WTC11 (cell line): ENCODE measurements at regions not wholly inside any gene's neighbourhood (a gene's known extent, or its start where the extent isn't known, plus 50 kb on each side); places are given as distances from the start of the nearest gene placed in this dataset.

ENCODE experiments used
- FOXJ3 ChIP-seq: sonication (generic); formaldehyde crosslinking; IDR thresholded peaks from 2 replicates; pipeline ENCODE4 v1.9.0; 2021; ENCODE audit warnings: missing genetic modification reagents, mild to moderate bottlenecking, borderline replicate concordance
- FOXK1 ChIP-seq: sonication (generic); formaldehyde crosslinking; IDR thresholded peaks from 2 replicates; pipeline ENCODE4 v1.8.0; 2022; ENCODE audit warnings: mild to moderate bottlenecking, moderate library complexity, missing genetic modification reagents
- JAZF1 ChIP-seq: fragments of 250-450 bp; sonication (Bioruptor Pico); IDR thresholded peaks from 2 replicates; pipeline ENCODE4 v1.9.0; 2021; ENCODE audit warnings: moderate library complexity, mild to moderate bottlenecking, inconsistent platforms
- NFYB ChIP-seq: sonication (generic); formaldehyde crosslinking; conservative IDR thresholded peaks from 2 replicates; pipeline ENCODE4 v1.8.0; 2022; ENCODE audit warnings: low read depth, missing genetic modification reagents
- NR3C1 ChIP-seq: sonication (generic); formaldehyde crosslinking; conservative IDR thresholded peaks from 2 replicates; pipeline ENCODE4 v1.8.1; 2023; ENCODE audit warnings: low read depth, mild to moderate bottlenecking, missing genetic modification reagents
- SP1 ChIP-seq: sonication (generic); formaldehyde crosslinking; conservative IDR thresholded peaks from 2 replicates; pipeline ENCODE4 v1.8.1; 2022; ENCODE audit warnings: missing genetic modification reagents
- ZNF232 ChIP-seq: sonication (generic); formaldehyde crosslinking; IDR thresholded peaks from 2 replicates; pipeline ENCODE4 v1.8.0; 2022; ENCODE audit warnings: mild to moderate bottlenecking, missing genetic modification reagents
- TF ChIP-seq, protein P1 (sequence below): fragments of 200-600 bp; IDR thresholded peaks from 2 replicates; pipeline ENCODE4 v1.8.0; 2022; ENCODE audit warnings: antibody characterized with exemption
- TF ChIP-seq, protein P2 (sequence below): sonication (generic); formaldehyde crosslinking; conservative IDR thresholded peaks from 2 replicates; pipeline ENCODE4 v1.8.1; 2022; ENCODE audit warnings: mild to moderate bottlenecking, missing genetic modification reagents
- TF ChIP-seq, protein P3 (sequence below): sonication (generic); formaldehyde crosslinking; IDR thresholded peaks from 2 replicates; pipeline ENCODE4 v1.8.1; 2022; ENCODE audit warnings: mild to moderate bottlenecking, moderate library complexity, missing genetic modification reagents
- TF ChIP-seq, protein P4 (sequence below): sonication (generic); formaldehyde crosslinking; IDR thresholded peaks from 2 replicates; pipeline ENCODE4 v1.8.1; 2023; ENCODE audit warnings: mild to moderate bottlenecking, missing genetic modification reagents, borderline replicate concordance
- TF ChIP-seq, protein P5 (sequence below): sonication (generic); formaldehyde crosslinking; IDR thresholded peaks from 2 replicates; pipeline ENCODE4 v1.8.1; 2022; ENCODE audit warnings: missing genetic modification reagents, borderline replicate concordance
- TF ChIP-seq, protein P6 (sequence below): sonication (generic); formaldehyde crosslinking; IDR thresholded peaks from 2 replicates; pipeline ENCODE4 v1.8.0; 2022; ENCODE audit warnings: mild to moderate bottlenecking, missing genetic modification reagents

DNA sequence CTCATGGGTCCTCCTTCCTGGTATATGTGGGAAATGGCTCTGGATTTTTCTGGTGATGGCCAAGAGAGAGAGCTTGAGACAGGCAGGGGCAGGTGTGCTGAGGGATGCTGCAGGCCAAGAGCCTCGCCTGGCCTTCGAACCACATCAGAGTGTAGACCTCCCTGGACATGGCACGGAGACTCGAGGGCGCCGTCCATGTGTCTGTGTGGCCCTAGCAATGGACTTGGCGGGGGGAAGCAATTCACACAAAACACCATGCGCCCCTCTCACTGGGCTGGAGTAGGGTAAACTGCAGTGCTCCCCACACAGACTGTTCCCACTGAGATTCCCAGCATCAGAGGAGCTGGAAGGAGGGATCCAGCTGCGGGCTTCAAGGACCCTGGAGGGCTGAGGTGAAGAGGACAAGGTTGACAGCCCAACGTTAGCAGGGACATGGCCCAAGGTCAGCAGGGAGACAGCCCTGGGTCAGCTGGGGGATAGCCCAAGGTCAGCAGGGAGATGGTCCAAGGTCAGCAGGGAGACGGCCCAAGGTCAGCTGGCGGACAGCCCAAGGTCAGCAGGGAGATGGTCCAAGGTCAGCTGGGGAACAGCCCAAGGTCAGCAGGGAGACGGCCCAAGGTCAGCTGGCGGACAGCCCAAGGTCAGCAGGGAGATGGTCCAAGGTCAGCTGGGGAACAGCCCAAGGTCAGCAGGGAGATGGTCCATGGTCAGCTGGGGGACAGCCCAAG lies 75.4 kb upstream of the HDAC4 start:
- TF ChIP-seq ZNF232 (CRISPR knock-in tag) (no peak), FOXK1 (CRISPR knock-in tag) (no peak), NR3C1 (CRISPR knock-in tag) (no peak), JAZF1 (CRISPR knock-in tag) (no peak), SP1 (CRISPR knock-in tag) (no peak), NFYB (CRISPR knock-in tag) (no peak), FOXJ3 (CRISPR knock-in tag) (no peak)
- TF ChIP-seq, protein P1, sequence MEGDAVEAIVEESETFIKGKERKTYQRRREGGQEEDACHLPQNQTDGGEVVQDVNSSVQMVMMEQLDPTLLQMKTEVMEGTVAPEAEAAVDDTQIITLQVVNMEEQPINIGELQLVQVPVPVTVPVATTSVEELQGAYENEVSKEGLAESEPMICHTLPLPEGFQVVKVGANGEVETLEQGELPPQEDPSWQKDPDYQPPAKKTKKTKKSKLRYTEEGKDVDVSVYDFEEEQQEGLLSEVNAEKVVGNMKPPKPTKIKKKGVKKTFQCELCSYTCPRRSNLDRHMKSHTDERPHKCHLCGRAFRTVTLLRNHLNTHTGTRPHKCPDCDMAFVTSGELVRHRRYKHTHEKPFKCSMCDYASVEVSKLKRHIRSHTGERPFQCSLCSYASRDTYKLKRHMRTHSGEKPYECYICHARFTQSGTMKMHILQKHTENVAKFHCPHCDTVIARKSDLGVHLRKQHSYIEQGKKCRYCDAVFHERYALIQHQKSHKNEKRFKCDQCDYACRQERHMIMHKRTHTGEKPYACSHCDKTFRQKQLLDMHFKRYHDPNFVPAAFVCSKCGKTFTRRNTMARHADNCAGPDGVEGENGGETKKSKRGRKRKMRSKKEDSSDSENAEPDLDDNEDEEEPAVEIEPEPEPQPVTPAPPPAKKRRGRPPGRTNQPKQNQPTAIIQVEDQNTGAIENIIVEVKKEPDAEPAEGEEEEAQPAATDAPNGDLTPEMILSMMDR = no peak
- TF ChIP-seq, protein P2, sequence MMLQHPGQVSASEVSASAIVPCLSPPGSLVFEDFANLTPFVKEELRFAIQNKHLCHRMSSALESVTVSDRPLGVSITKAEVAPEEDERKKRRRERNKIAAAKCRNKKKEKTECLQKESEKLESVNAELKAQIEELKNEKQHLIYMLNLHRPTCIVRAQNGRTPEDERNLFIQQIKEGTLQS (CRISPR knock-in tag) = no peak
- TF ChIP-seq, protein P3, sequence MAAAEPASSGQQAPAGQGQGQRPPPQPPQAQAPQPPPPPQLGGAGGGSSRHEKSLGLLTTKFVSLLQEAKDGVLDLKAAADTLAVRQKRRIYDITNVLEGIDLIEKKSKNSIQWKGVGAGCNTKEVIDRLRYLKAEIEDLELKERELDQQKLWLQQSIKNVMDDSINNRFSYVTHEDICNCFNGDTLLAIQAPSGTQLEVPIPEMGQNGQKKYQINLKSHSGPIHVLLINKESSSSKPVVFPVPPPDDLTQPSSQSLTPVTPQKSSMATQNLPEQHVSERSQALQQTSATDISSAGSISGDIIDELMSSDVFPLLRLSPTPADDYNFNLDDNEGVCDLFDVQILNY (CRISPR knock-in tag) = no peak
- TF ChIP-seq, protein P4, sequence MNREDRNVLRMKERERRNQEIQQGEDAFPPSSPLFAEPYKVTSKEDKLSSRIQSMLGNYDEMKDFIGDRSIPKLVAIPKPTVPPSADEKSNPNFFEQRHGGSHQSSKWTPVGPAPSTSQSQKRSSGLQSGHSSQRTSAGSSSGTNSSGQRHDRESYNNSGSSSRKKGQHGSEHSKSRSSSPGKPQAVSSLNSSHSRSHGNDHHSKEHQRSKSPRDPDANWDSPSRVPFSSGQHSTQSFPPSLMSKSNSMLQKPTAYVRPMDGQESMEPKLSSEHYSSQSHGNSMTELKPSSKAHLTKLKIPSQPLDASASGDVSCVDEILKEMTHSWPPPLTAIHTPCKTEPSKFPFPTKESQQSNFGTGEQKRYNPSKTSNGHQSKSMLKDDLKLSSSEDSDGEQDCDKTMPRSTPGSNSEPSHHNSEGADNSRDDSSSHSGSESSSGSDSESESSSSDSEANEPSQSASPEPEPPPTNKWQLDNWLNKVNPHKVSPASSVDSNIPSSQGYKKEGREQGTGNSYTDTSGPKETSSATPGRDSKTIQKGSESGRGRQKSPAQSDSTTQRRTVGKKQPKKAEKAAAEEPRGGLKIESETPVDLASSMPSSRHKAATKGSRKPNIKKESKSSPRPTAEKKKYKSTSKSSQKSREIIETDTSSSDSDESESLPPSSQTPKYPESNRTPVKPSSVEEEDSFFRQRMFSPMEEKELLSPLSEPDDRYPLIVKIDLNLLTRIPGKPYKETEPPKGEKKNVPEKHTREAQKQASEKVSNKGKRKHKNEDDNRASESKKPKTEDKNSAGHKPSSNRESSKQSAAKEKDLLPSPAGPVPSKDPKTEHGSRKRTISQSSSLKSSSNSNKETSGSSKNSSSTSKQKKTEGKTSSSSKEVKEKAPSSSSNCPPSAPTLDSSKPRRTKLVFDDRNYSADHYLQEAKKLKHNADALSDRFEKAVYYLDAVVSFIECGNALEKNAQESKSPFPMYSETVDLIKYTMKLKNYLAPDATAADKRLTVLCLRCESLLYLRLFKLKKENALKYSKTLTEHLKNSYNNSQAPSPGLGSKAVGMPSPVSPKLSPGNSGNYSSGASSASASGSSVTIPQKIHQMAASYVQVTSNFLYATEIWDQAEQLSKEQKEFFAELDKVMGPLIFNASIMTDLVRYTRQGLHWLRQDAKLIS = no peak
- TF ChIP-seq, protein P5, sequence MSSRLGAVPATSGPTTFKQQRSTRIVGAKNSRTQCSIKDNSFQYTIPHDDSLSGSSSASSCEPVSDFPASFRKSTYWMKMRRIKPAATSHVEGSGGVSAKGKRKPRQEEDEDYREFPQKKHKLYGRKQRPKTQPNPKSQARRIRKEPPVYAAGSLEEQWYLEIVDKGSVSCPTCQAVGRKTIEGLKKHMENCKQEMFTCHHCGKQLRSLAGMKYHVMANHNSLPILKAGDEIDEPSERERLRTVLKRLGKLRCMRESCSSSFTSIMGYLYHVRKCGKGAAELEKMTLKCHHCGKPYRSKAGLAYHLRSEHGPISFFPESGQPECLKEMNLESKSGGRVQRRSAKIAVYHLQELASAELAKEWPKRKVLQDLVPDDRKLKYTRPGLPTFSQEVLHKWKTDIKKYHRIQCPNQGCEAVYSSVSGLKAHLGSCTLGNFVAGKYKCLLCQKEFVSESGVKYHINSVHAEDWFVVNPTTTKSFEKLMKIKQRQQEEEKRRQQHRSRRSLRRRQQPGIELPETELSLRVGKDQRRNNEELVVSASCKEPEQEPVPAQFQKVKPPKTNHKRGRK (CRISPR knock-in tag) = no peak
- TF ChIP-seq, protein P6, sequence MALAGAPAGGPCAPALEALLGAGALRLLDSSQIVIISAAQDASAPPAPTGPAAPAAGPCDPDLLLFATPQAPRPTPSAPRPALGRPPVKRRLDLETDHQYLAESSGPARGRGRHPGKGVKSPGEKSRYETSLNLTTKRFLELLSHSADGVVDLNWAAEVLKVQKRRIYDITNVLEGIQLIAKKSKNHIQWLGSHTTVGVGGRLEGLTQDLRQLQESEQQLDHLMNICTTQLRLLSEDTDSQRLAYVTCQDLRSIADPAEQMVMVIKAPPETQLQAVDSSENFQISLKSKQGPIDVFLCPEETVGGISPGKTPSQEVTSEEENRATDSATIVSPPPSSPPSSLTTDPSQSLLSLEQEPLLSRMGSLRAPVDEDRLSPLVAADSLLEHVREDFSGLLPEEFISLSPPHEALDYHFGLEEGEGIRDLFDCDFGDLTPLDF (CRISPR knock-in tag) = no peak
